HCT116 (cell line): ENCODE measurements at regions not wholly inside any gene's neighbourhood (a gene's known extent, or its start where the extent isn't known, plus 50 kb on each side); places are given as distances from the start of the nearest gene placed in this dataset.

Experiments used
- ATAC-seq: fragments of 200-7000 bp; cut with Tn5 transposase; 2 replicates; pipeline ENCODE4 v1.9.1; 2020; ENCODE audit warnings: mild to moderate bottlenecking, moderate library complexity
- BruUV-seq: library from RNA; stranded (reverse); fragments of 400-500 nt; replicated peaks from 2 replicates; lab custom pipeline; 2021; lab: Mats Ljungman, UMichigan
- CTCF ChIA-PET: fragments of 300-600 bp; sonication (Branson Sonifier 250); formaldehyde crosslinking; loops from one replicate; lab custom pipeline; 2021; ENCODE audit warnings: antibody characterized with exemption; lab: Charles Lee
- POLR2A ChIA-PET: fragments of 300-600, 350-600 bp; sonication (Branson Sonifier 250); formaldehyde crosslinking; loops from one replicate; lab custom pipeline; 2021; ENCODE audit warnings: antibody characterized with exemption; lab: Charles Lee
- RAD21 ChIA-PET, 2 experiments: fragments of 300-600 bp; sonication (Branson Sonifier 250); formaldehyde crosslinking; loops; one replicate each; lab custom pipeline; 2023; ENCODE audit warnings: low total read pairs in 2 of 2; ENCODE audit not compliant: uncharacterized antibody in 2 of 2, unreplicated experiment in 2 of 2, low non-redundant PET in 1 of 2; lab: Charles Lee
- DNase-seq: peaks from one replicate; pipeline ENCODE4 v3.0.0-alpha.2; 2010; ENCODE audit warnings: low read depth, low spot score
- H2AFZ ChIP-seq: fragments of 200-600 bp; shearing (Covaris generic), sonication (generic); 2 replicates; pipeline ENCODE4 v1.6.1; 2017; ENCODE audit warnings: low read depth, mixed run types, mixed read lengths, antibody characterized with exemption, low read length; ENCODE audit not compliant: poor library complexity, severe bottlenecking
- H3K27ac ChIP-seq: 2 replicates; pipeline ENCODE4 v1.5.1; 2012; ENCODE audit warnings: low read depth, low read length
- H3K27me3 ChIP-seq: fragments of 200-600 bp; sonication (generic); 2 replicates; pipeline ENCODE4 v1.6.1; 2016; ENCODE audit warnings: mixed run types, low read length, mixed read lengths; ENCODE audit not compliant: insufficient read depth
- H3K36me3 ChIP-seq, 2 experiments: fragments of 200-500 bp in 1 of 2; fragments of 200-600 bp in 1 of 2; sonication (Bioruptor generic) in 1 of 2; sonication (generic) in 1 of 2; 2 replicates each; pipeline versions ENCODE4 v1.5.1 to v1.6.1; 2014 to 2016; ENCODE audit warnings: low read length in 2 of 2, inconsistent platforms in 1 of 2, mixed read lengths in 1 of 2, mixed run types in 1 of 2; ENCODE audit not compliant: insufficient read depth in 2 of 2, control insufficient read depth in 1 of 2
- H3K4me1 ChIP-seq, 2 experiments: fragments of 200-600 bp in 1 of 2; sonication (generic) in 1 of 2; 2 replicates each; pipeline versions ENCODE4 v1.5.1 to v1.6.1; 2012 to 2017; ENCODE audit warnings: low read length in 2 of 2, inconsistent platforms in 1 of 2, mild to moderate bottlenecking in 1 of 2, mixed read lengths in 1 of 2, mixed run types in 1 of 2, moderate library complexity in 1 of 2; ENCODE audit not compliant: insufficient read depth in 2 of 2, control insufficient read depth in 1 of 2
- H3K4me2 ChIP-seq: fragments of 200-600 bp; sonication (generic); 2 replicates; pipeline ENCODE4 v1.6.1; 2017; ENCODE audit warnings: mixed run types, low read length, mixed read lengths
- H3K4me3 ChIP-seq, 2 experiments: fragments of 200-600 bp in 1 of 2; sonication (generic) in 1 of 2; replicated peaks in 1 of 2; 2 replicates each; pipeline ENCODE4 v1.5.1; 2011 to 2016; ENCODE audit warnings: low read length in 2 of 2, control low read depth in 1 of 2, low read depth in 1 of 2, mild to moderate bottlenecking in 1 of 2, mixed read lengths in 1 of 2, mixed run types in 1 of 2
- H3K79me2 ChIP-seq: fragments of 200-600 bp; sonication (generic); 2 replicates; pipeline ENCODE4 v1.6.1; 2017; ENCODE audit warnings: mild to moderate bottlenecking, mixed run types, low read length, moderate library complexity, mixed read lengths; ENCODE audit not compliant: insufficient read depth
- H3K9ac ChIP-seq: fragments of 200-600 bp; sonication (generic); 2 replicates; pipeline ENCODE4 v1.6.1; 2016; ENCODE audit warnings: low read length, mixed read lengths
- H3K9me2 ChIP-seq: fragments of 200-600 bp; sonication (generic), shearing (Covaris generic); 2 replicates; pipeline ENCODE4 v1.6.1; 2017; ENCODE audit warnings: mixed run types, mild to moderate bottlenecking, moderate library complexity; ENCODE audit not compliant: insufficient read depth
- H3K9me3 ChIP-seq, 2 experiments: fragments of 200-500 bp in 1 of 2; fragments of 200-600 bp in 1 of 2; sonication (Bioruptor generic) in 1 of 2; sonication (generic) in 1 of 2; 2 replicates each; pipeline ENCODE4 v1.6.1; 2014 to 2017; ENCODE audit warnings: low read length in 2 of 2, mixed read lengths in 2 of 2, inconsistent platforms in 1 of 2, low read depth in 1 of 2, mild to moderate bottlenecking in 1 of 2, mixed run types in 1 of 2, moderate library complexity in 1 of 2; ENCODE audit not compliant: control insufficient read depth in 1 of 2, insufficient read depth in 1 of 2
- H4K20me1 ChIP-seq: fragments of 200-600 bp; sonication (generic), shearing (Covaris generic); 2 replicates; pipeline ENCODE4 v1.6.1; 2017; ENCODE audit warnings: mixed run types, mild to moderate bottlenecking, moderate library complexity; ENCODE audit not compliant: insufficient read depth
- FOSL1 ChIP-seq: IDR thresholded peaks from 2 replicates; pipeline ENCODE4 v1.6.1; 2012; ENCODE audit warnings: low read depth
- YY1 ChIP-seq: IDR thresholded peaks from 2 replicates; pipeline ENCODE4 v1.6.1; 2011; ENCODE audit warnings: low read length, low read depth, moderate library complexity, mild to moderate bottlenecking; ENCODE audit not compliant: insufficient replicate concordance; ENCODE audit errors: extremely low read depth
- ZBTB33 ChIP-seq: IDR thresholded peaks from 2 replicates; pipeline ENCODE4 v1.6.1; 2011; ENCODE audit warnings: mild to moderate bottlenecking, low read length, moderate library complexity; ENCODE audit not compliant: insufficient replicate concordance; ENCODE audit errors: extremely low read depth
- intact Hi-C: fragments of 100-400 bp; cut with micrococcal nuclease; formaldehyde crosslinking; loops from 2 replicates; pipeline ENCODE4 v1.10.0; 2022
- TF ChIP-seq, protein P1 (sequence below), 3 experiments: fragments of 200-600 bp in 1 of 3; sonication (generic) in 1 of 3; IDR thresholded peaks in 2 of 3; conservative IDR thresholded peaks in 1 of 3; 2 replicates each; pipeline ENCODE4 v1.5.1; 2012 to 2017; ENCODE audit warnings: low read depth in 2 of 3, low read length in 2 of 3, antibody characterized with exemption in 1 of 3, borderline replicate concordance in 1 of 3, control low read depth in 1 of 3, mild to moderate bottlenecking in 1 of 3, mixed read lengths in 1 of 3, mixed run types in 1 of 3, moderate library complexity in 1 of 3; ENCODE audit not compliant: insufficient read depth in 1 of 3

DNA sequence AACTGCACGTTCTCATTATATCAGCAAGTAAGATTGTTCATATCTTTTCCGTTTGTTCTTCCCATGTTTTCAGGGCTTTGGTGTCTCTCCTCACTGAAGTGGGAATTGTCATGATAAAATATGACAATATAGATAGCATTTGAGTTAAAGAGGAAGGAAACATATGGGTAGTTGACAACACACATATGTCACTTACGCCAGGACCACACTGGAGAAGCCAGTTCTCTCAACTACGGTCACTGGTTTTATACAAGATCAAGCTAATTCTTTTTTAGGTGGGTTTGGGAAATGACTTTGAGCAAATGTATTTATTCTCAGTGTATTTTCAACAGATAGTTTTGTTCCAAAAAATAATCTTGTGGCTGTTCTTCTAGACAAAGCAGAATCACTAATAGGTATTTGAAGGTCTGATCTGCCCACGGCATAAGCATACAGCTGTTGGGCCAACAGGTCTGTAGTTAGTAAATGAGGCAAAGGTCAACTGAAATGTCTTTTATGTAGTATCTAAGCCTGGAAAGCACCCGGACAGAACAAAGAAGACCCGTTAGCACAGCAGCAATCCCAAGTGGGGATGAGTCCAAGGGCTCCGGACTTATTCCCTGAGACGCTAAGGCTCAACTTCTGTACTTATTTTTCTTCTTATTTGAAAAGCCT, 433.6 kb upstream of the ZP4 start (continued):
- TF ChIP-seq FOSL1: no peak
- TF ChIP-seq ZBTB33: no peak

GRCh38 chr1:238323490-238323889, 432.8 kb upstream of the ZP4 start:
- no peak overlapping the region for H2AFZ ChIP-seq
- TF ChIP-seq, protein P1, sequence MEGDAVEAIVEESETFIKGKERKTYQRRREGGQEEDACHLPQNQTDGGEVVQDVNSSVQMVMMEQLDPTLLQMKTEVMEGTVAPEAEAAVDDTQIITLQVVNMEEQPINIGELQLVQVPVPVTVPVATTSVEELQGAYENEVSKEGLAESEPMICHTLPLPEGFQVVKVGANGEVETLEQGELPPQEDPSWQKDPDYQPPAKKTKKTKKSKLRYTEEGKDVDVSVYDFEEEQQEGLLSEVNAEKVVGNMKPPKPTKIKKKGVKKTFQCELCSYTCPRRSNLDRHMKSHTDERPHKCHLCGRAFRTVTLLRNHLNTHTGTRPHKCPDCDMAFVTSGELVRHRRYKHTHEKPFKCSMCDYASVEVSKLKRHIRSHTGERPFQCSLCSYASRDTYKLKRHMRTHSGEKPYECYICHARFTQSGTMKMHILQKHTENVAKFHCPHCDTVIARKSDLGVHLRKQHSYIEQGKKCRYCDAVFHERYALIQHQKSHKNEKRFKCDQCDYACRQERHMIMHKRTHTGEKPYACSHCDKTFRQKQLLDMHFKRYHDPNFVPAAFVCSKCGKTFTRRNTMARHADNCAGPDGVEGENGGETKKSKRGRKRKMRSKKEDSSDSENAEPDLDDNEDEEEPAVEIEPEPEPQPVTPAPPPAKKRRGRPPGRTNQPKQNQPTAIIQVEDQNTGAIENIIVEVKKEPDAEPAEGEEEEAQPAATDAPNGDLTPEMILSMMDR (IDR thresholded peaks at IDR 0.05 in 2 of 3, conservative IDR thresholded peaks at IDR 0.05 in 1 of 3; ENCODE audit: borderline replicate concordance in 1 of 3, insufficient read depth in 1 of 3, low read depth in 2 of 3, low read length in 2 of 3): no peak
- no peak for TF ChIP-seq YY1
- H4K20me1 ChIP-seq: no peaks in the 10 kb centered on the region
- H3K36me3 ChIP-seq: no peaks in the 10 kb centered on the region
- no peak overlapping the region for H3K4me3 ChIP-seq
- H3K4me1 ChIP-seq: no peaks in the 10 kb centered on the region
- DNase-seq: no peak
- BruUV-seq: no TSS peak
- intact Hi-C loops: no loop called here
- no peak overlapping the region for H3K4me2 ChIP-seq
- POLR2A ChIA-PET: no interaction called here
- H3K9me3 ChIP-seq: peaks cover 0 to 12% of the 10 kb centered on the region in 2 experiments; a peak in 2 of 4 replicates
- ATAC-seq: no peak
- H3K27me3 ChIP-seq: no peaks in the 10 kb centered on the region
- RAD21 ChIA-PET: no interaction called here
- no peak overlapping the region for H3K27ac ChIP-seq
- H3K9me2 ChIP-seq: no peaks in the 10 kb centered on the region
- no peak overlapping the region for H3K9ac ChIP-seq
- H3K79me2 ChIP-seq: no peaks in the 10 kb centered on the region
- CTCF ChIA-PET: no interaction called here
